ENCODE measurements at regions not wholly inside any gene's neighbourhood (a gene's known extent, or its start where the extent isn't known, plus 50 kb on each side); places are given as distances from the start of the nearest gene placed in this dataset.

DNA sequence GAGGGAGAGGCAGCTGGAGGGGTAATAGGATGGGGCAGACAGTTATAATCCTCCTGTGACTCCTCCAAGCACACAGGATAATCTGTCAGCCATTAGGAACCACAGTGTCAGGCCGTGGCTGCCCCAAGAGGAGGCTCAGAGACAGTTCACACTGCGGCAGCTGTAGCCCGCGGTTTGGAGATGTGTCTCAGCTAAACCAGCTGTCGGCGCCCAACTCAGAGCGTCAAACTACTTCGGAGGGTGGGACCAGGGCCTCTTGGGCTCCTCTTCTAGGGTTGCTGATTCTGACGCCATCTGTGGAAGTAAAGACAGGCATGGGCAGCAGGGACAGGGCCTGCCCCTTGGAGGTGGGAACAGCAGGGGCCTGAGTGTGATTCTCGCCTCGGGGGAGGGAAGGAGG is 309.8 kb downstream of the CDC5L start:
- DNase-seq = no peak
- H3K4me2 ChIP-seq = no peak overlapping the region
- no peaks in the 10 kb centered on the region for H3K9me3 ChIP-seq
- H3K79me2 ChIP-seq (ENCODE audit: insufficient read depth) = no peaks in the 10 kb centered on the region; the same call in 1 of the 2 replicates
- no peak overlapping the region for H3K27ac ChIP-seq (ENCODE audit: low read depth in 2 of 2, low read length in 1 of 2)
- no peaks in the 10 kb centered on the region for H3K9me2 ChIP-seq
- TF ChIP-seq CHD2 (IDR thresholded peaks at IDR 0.05; ENCODE audit: low read length, partially characterized antibody) = no peak
- no peak for TF ChIP-seq RCOR1 (IDR thresholded peaks at IDR 0.05; ENCODE audit: low read length)
- TF ChIP-seq, protein P1, sequence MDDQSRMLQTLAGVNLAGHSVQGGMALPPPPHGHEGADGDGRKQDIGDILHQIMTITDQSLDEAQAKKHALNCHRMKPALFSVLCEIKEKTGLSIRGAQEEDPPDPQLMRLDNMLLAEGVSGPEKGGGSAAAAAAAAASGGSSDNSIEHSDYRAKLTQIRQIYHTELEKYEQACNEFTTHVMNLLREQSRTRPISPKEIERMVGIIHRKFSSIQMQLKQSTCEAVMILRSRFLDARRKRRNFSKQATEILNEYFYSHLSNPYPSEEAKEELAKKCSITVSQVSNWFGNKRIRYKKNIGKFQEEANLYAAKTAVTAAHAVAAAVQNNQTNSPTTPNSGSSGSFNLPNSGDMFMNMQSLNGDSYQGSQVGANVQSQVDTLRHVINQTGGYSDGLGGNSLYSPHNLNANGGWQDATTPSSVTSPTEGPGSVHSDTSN (IDR thresholded peaks at IDR 0.05) = no peak
- TF ChIP-seq EP300 (IDR thresholded peaks at IDR 0.05; ENCODE audit: borderline replicate concordance in 1 of 2, low read depth in 1 of 2, low read length in 1 of 2) = no peak
- TF ChIP-seq, protein P2, sequence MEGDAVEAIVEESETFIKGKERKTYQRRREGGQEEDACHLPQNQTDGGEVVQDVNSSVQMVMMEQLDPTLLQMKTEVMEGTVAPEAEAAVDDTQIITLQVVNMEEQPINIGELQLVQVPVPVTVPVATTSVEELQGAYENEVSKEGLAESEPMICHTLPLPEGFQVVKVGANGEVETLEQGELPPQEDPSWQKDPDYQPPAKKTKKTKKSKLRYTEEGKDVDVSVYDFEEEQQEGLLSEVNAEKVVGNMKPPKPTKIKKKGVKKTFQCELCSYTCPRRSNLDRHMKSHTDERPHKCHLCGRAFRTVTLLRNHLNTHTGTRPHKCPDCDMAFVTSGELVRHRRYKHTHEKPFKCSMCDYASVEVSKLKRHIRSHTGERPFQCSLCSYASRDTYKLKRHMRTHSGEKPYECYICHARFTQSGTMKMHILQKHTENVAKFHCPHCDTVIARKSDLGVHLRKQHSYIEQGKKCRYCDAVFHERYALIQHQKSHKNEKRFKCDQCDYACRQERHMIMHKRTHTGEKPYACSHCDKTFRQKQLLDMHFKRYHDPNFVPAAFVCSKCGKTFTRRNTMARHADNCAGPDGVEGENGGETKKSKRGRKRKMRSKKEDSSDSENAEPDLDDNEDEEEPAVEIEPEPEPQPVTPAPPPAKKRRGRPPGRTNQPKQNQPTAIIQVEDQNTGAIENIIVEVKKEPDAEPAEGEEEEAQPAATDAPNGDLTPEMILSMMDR (IDR thresholded peaks at IDR 0.05) = no peak
- TF ChIP-seq, protein P3, sequence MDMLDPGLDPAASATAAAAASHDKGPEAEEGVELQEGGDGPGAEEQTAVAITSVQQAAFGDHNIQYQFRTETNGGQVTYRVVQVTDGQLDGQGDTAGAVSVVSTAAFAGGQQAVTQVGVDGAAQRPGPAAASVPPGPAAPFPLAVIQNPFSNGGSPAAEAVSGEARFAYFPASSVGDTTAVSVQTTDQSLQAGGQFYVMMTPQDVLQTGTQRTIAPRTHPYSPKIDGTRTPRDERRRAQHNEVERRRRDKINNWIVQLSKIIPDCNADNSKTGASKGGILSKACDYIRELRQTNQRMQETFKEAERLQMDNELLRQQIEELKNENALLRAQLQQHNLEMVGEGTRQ (IDR thresholded peaks at IDR 0.05; ENCODE audit: borderline replicate concordance, low read depth, low read length) = no peak
- TF ChIP-seq MXI1 (IDR thresholded peaks at IDR 0.05; ENCODE audit: low read depth, low read length) = no peak
- TF ChIP-seq FOSL2 (IDR thresholded peaks at IDR 0.05; ENCODE audit: borderline replicate concordance, low read depth) = no peak
- no peak for TF ChIP-seq SIN3A (IDR thresholded peaks at IDR 0.05; ENCODE audit: borderline replicate concordance, low read depth, low read length)
- TF ChIP-seq YY1 (IDR thresholded peaks at IDR 0.05; ENCODE audit: low read depth) = no peak
- TF ChIP-seq, protein P4, sequence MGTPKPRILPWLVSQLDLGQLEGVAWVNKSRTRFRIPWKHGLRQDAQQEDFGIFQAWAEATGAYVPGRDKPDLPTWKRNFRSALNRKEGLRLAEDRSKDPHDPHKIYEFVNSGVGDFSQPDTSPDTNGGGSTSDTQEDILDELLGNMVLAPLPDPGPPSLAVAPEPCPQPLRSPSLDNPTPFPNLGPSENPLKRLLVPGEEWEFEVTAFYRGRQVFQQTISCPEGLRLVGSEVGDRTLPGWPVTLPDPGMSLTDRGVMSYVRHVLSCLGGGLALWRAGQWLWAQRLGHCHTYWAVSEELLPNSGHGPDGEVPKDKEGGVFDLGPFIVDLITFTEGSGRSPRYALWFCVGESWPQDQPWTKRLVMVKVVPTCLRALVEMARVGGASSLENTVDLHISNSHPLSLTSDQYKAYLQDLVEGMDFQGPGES (IDR thresholded peaks at IDR 0.05; ENCODE audit: low read depth, low read length) = no peak
- TF ChIP-seq POLR2AphosphoS5 (IDR thresholded peaks at IDR 0.05; ENCODE audit: low read depth, low read length) = no peak
- no peak for TF ChIP-seq GATA2 (CRISPR knock-in tag; IDR thresholded peaks at IDR 0.05)
- TF ChIP-seq NFIC (IDR thresholded peaks at IDR 0.05; ENCODE audit: borderline replicate concordance) = no peak
- no peak for TF ChIP-seq TEAD4 (IDR thresholded peaks at IDR 0.05; ENCODE audit: borderline replicate concordance, insufficient read depth)
- TF ChIP-seq TCF12 (IDR thresholded peaks at IDR 0.05) = no peak
- no peak for TF ChIP-seq MEF2A (IDR thresholded peaks at IDR 0.05; ENCODE audit: borderline replicate concordance, low read depth)
- TF ChIP-seq RXRA (IDR thresholded peaks at IDR 0.05; ENCODE audit: borderline replicate concordance, low read depth) = no peak
- ChIA-PET CTCF (interaction anchor here (1.0 kb wide), 1 partner anchor 42 kb away, joined by 5 read pairs; no protein-coding TSS in a partner anchor), POLR2A (no interaction called here)
- peaks cover 0 to 10% of the 10 kb centered on the region in 2 experiments; a peak in 1 of 4 replicates for H3K4me1 ChIP-seq (ENCODE audit: control insufficient read depth in 1 of 2, insufficient read depth in 2 of 2, low read depth in 1 of 2, low read length in 1 of 2)
- no peak overlapping the region for H2AFZ ChIP-seq (ENCODE audit: low read depth)
- no peak overlapping the region for H3K4me3 ChIP-seq (ENCODE audit: low read depth in 2 of 2, low read length in 1 of 2)
- no peaks in the 10 kb centered on the region for H4K20me1 ChIP-seq (ENCODE audit: insufficient read depth)
- no peaks in the 10 kb centered on the region for H3F3A ChIP-seq (replicated peaks; ENCODE audit: insufficient read depth)
- WGBS (ENCODE audit: low lambda C conversion rate) = 100% methylated on average over 3 of the region's 11 CpGs
- H3K9ac ChIP-seq = no peak overlapping the region
- H3K27me3 ChIP-seq (ENCODE audit: insufficient read depth) = no peaks in the 10 kb centered on the region
- H3K36me3 ChIP-seq (replicated peaks in 1 of 2; ENCODE audit: control insufficient read depth in 1 of 2, insufficient read depth in 2 of 2, low read length in 1 of 2) = no peaks in the 10 kb centered on the region

Data from SK-N-SH (cell line).